RWPE1 (cell line): ENCODE measurements at regions not wholly inside any gene's neighbourhood (a gene's known extent, or its start where the extent isn't known, plus 50 kb on each side); places are given as distances from the start of the nearest gene placed in this dataset.
"Not testable (repeated sequence)": the region's sequence is repeated elsewhere in the genome, so short reads cannot be mapped to it uniquely, and the experiment has no call there.

ENCODE experiments used
- CTCF ChIA-PET: fragments of 350-600 bp; sonication (Branson Sonifier 250); formaldehyde crosslinking; extraction: SDS; loops from one replicate; lab custom pipeline; 2021; lab: Yijun Ruan, JAX
- POLR2A ChIA-PET: fragments of 400-600 bp; formaldehyde crosslinking; extraction: SDS; loops from one replicate; lab custom pipeline; 2020; ENCODE audit warnings: antibody characterized with exemption; ENCODE audit not compliant: low non-redundant PET; lab: Yijun Ruan, JAX
- DNase-seq: peaks from one replicate; pipeline ENCODE4 v3.0.0; 2012; ENCODE audit warnings: low spot score
- H3K27ac ChIP-seq: fragments of 450-650 bp; 2 replicates; pipeline ENCODE4 v1.5.1; 2017
- TF ChIP-seq, protein P1 (sequence below): fragments of 450-650 bp; conservative IDR thresholded peaks from 2 replicates; pipeline ENCODE4 v1.5.1; 2017; ENCODE audit warnings: low read depth, mild to moderate bottlenecking

DNA sequence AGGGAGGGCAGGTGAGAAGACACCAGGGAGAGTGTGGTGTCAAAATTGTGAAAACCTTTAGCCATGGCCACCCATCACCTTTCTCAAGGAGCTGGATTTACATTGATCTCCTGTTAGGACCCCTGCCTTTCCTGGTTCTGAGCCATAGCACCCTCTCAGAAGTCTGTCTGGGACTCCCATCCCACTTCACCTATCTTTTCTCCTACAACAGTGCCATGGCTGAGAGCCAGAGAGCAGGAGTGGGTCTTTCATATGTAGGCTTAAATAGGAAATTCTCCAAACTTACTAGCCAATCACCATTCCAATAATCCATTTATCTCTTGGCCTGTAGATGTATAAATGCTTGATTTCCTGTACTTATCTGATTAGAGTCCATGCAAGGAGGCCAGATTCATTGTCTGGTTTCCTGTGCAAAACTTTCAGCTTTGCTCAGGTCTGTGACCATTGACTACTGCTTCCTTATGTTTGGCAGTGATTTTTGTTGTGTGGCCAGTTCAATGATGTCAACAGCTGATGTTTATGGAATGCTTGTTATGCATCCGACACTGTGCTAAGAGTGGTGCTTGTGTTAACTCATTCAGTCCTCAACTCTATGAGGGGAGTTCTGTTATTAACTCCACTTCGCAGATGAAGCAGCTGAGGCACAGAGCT lies 57.6 kb upstream of the IGFBP5 start:
- H3K27ac ChIP-seq = no peak overlapping the region
- TF ChIP-seq, protein P1, sequence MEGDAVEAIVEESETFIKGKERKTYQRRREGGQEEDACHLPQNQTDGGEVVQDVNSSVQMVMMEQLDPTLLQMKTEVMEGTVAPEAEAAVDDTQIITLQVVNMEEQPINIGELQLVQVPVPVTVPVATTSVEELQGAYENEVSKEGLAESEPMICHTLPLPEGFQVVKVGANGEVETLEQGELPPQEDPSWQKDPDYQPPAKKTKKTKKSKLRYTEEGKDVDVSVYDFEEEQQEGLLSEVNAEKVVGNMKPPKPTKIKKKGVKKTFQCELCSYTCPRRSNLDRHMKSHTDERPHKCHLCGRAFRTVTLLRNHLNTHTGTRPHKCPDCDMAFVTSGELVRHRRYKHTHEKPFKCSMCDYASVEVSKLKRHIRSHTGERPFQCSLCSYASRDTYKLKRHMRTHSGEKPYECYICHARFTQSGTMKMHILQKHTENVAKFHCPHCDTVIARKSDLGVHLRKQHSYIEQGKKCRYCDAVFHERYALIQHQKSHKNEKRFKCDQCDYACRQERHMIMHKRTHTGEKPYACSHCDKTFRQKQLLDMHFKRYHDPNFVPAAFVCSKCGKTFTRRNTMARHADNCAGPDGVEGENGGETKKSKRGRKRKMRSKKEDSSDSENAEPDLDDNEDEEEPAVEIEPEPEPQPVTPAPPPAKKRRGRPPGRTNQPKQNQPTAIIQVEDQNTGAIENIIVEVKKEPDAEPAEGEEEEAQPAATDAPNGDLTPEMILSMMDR = no peak
- CTCF ChIA-PET = no interaction called here
- no peak for DNase-seq
- POLR2A ChIA-PET = no interaction called here

DNA sequence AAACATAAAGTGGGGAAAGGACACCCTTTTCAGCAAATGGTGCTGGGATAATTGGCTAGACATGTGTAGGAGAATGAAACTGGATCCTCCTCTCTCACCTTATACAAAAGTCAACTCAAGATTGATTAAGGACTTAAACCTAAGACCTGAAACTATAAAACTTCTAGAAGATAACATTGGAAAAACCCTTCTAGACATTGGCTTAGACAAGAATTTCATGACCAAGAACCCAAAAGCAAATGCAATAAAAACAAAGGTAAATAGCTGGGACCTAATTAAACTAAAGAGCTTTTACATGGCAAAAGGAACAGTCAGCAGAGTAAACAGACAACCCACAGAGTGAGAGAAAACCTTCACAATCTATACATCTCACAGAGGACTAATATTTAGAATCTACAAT lies 55.4 kb upstream of the IGFBP5 start:
- H3K27ac ChIP-seq, DNase-seq, POLR2A ChIA-PET, CTCF ChIA-PET: not testable (repeated sequence)

DNA sequence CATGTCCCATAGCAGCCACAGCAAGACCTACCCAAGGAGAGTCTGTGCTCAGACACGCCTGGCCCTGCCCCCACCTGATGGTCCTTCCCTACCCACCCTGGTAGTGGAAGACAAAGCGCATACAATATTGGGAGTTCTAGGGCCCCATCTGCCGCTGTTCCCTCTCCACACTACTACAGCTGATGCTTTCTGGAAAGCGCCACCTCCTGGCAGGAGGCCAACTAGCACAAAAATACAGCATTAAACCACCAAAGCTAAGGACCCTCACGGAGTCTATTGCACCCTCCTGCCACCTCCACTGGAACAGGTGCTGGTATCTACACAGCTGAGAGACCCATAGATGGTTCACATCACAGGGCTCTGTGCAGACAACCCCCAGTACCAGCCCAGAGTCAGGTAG lies 50.9 kb upstream of the IGFBP5 start:
- DNase-seq, H3K27ac ChIP-seq, POLR2A ChIA-PET: not testable (repeated sequence)
- CTCF ChIA-PET = interaction anchor here (0.7 kb wide), 1 partner anchor 31 kb away, joined by 3 read pairs; no protein-coding TSS in a partner anchor

DNA sequence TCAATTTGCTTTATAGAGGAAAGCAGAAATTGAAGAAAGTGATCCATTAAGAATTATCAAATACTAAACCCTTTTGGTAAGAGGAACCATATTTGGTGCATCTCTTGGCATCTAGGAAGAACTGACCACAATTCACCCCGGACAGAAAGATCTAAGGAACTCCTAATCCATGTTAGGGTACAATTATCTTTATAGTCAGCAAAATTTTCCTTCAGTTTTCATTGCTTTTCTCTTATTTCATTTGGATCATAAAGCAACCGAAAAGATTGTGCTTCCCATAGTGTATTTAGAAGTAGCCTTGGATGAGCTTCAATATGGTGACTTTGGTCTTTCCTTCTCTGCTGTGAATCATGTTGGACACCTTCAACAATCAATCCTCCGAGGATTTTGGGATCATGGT lies 50.1 kb upstream of the IGFBP5 start:
- POLR2A ChIA-PET = no interaction called here

More for the DNA sequence above, 50.1 kb upstream of the IGFBP5 start:
- no peak overlapping the region for H3K27ac ChIP-seq
- CTCF ChIA-PET = no interaction called here
- TF ChIP-seq, protein P1 = no peak
- DNase-seq = no peak
